DMS53 (cell line): ENCODE measurements at regions not wholly inside any gene's neighbourhood (a gene's known extent, or its start where the extent isn't known, plus 50 kb on each side); places are given as distances from the start of the nearest gene placed in this dataset.
A peak's percentile ranks its signal among the peaks of the same experiment; 100 is the strongest.

Experiments
- DNase-seq: peaks from one replicate; lab custom pipeline; 2025; lab: John Stamatoyannopoulos, UW

- DNase-seq = no peak
Measured at GRCh38 chr22:48270731-48271130, 1508.3 kb downstream of the TBC1D22A start.

- peak; percentile 1 for DNase-seq
Measured at GRCh38 chr22:48268771-48269552, 1506.5 kb downstream of the TBC1D22A start.

GRCh38 chr22:48268293-48268692 is 1505.8 kb downstream of the TBC1D22A start:
- DNase-seq = no peak

- DNase-seq = no peak
Measured at GRCh38 chr22:48267681-48268080, 1505.2 kb downstream of the TBC1D22A start.

- no peak for DNase-seq
Measured at GRCh38 chr22:48265000-48265625, 1502.7 kb downstream of the TBC1D22A start.

GRCh38 chr22:48264586-48264985 is 1502.1 kb downstream of the TBC1D22A start:
- DNase-seq = no peak

GRCh38 chr22:48263791-48264351 is 1501.4 kb downstream of the TBC1D22A start:
- no peak for DNase-seq

GRCh38 chr22:48263431-48263765 is 1500.9 kb downstream of the TBC1D22A start:
- no peak for DNase-seq

- DNase-seq = no peak
Measured at GRCh38 chr22:48262596-48263430, 1500.4 kb downstream of the TBC1D22A start.

- DNase-seq = no peak
Measured at GRCh38 chr22:48261706-48262105, 1499.3 kb downstream of the TBC1D22A start.

- DNase-seq = no peak
Measured at GRCh38 chr22:48261048-48261621, 1498.7 kb downstream of the TBC1D22A start.

GRCh38 chr22:48259991-48260670 is 1497.7 kb downstream of the TBC1D22A start:
- no peak for DNase-seq

GRCh38 chr22:48258811-48259210 is 1496.4 kb downstream of the TBC1D22A start:
- DNase-seq = no peak

- no peak for DNase-seq
Measured at GRCh38 chr22:48258064-48258701, 1495.7 kb downstream of the TBC1D22A start.

GRCh38 chr22:48257685-48258055 is 1495.2 kb downstream of the TBC1D22A start:
- no peak for DNase-seq

GRCh38 chr22:48256776-48257684 is 1494.6 kb downstream of the TBC1D22A start:
- no peak for DNase-seq

GRCh38 chr22:48256041-48256739 is 1493.7 kb downstream of the TBC1D22A start:
- no peak for DNase-seq

- no peak for DNase-seq
Measured at GRCh38 chr22:48254311-48254873, 1491.9 kb downstream of the TBC1D22A start.

GRCh38 chr22:48253573-48253972 is 1491.1 kb downstream of the TBC1D22A start:
- DNase-seq = no peak
